ENCODE measurements at regions not wholly inside any gene's neighbourhood (a gene's known extent, or its start where the extent isn't known, plus 50 kb on each side); places are given as distances from the start of the nearest gene placed in this dataset.

- no peaks in the 10 kb centered on the region for H3K4me1 Mint-ChIP-seq
- no peaks in the 10 kb centered on the region for H3K36me3 Mint-ChIP-seq (ENCODE audit: low read depth)
- CTCF ChIA-PET: no interaction called here
- no peak overlapping the region for H3K4me3 Mint-ChIP-seq
- ATAC-seq (no peak), DNase-seq (no peak)
- POLR2A ChIA-PET: no interaction called here
- H3K9me3 Mint-ChIP-seq (ENCODE audit: low read depth): peaks cover 5% of the 10 kb centered on the region
- peaks cover 22% of the 10 kb centered on the region for H3K27me3 Mint-ChIP-seq
- intact Hi-C loops (cut with DNase I, micrococcal nuclease): no loop called here
- no peak overlapping the region for H3K27ac Mint-ChIP-seq
Observed at GRCh38 chr4:54152846-54153600, 53.1 kb downstream of the GSX2 start.

- peaks cover 4% of the 10 kb centered on the region for H3K9me3 Mint-ChIP-seq (ENCODE audit: low read depth)
- no peak overlapping the region for H3K4me3 Mint-ChIP-seq
- ChIA-PET POLR2A (no interaction called here), CTCF (no interaction called here)
- ATAC-seq: no peak
- intact Hi-C loops (cut with DNase I, micrococcal nuclease): no loop called here
- no peaks in the 10 kb centered on the region for H3K4me1 Mint-ChIP-seq
- H3K27me3 Mint-ChIP-seq: peaks cover 8% of the 10 kb centered on the region
- no peaks in the 10 kb centered on the region for H3K36me3 Mint-ChIP-seq (ENCODE audit: low read depth)
- DNase-seq: no peak
- no peak overlapping the region for H3K27ac Mint-ChIP-seq
Observed at GRCh38 chr4:54155936-54156335, 56.0 kb downstream of the GSX2 start.

GRCh38 chr4:54157606-54158005 lies 57.6 kb downstream of the GSX2 start:
- H3K27me3 Mint-ChIP-seq: no peaks in the 10 kb centered on the region
- CTCF ChIA-PET: no interaction called here
- DNase-seq: no peak
- H3K36me3 Mint-ChIP-seq (ENCODE audit: low read depth): no peaks in the 10 kb centered on the region
- intact Hi-C loops (cut with DNase I, micrococcal nuclease): no loop called here
- peaks cover 9% of the 10 kb centered on the region for H3K9me3 Mint-ChIP-seq (ENCODE audit: low read depth)
- no peak overlapping the region for H3K4me3 Mint-ChIP-seq
- no peak overlapping the region for H3K27ac Mint-ChIP-seq
- no peaks in the 10 kb centered on the region for H3K4me1 Mint-ChIP-seq
- POLR2A ChIA-PET: no interaction called here
- ATAC-seq: no peak

- no peak for ATAC-seq
- ChIA-PET POLR2A (no interaction called here), CTCF (no interaction called here)
- H3K4me1 Mint-ChIP-seq: no peaks in the 10 kb centered on the region
- no peak overlapping the region for H3K27ac Mint-ChIP-seq
- H3K9me3 Mint-ChIP-seq (ENCODE audit: low read depth): peaks cover 9% of the 10 kb centered on the region
- intact Hi-C loops (cut with DNase I, micrococcal nuclease): no loop called here
- no peak for DNase-seq
- H3K27me3 Mint-ChIP-seq: no peaks in the 10 kb centered on the region
- no peaks in the 10 kb centered on the region for H3K36me3 Mint-ChIP-seq (ENCODE audit: low read depth)
- H3K4me3 Mint-ChIP-seq: no peak overlapping the region
Observed at GRCh38 chr4:54159543-54159942, 59.6 kb downstream of the GSX2 start.

- no peak overlapping the region for H3K27ac Mint-ChIP-seq
- intact Hi-C loops (cut with DNase I, micrococcal nuclease): no loop called here
- no peaks in the 10 kb centered on the region for H3K36me3 Mint-ChIP-seq (ENCODE audit: low read depth)
- peaks cover 7% of the 10 kb centered on the region for H3K9me3 Mint-ChIP-seq (ENCODE audit: low read depth)
- CTCF ChIA-PET: no interaction called here
- H3K4me1 Mint-ChIP-seq: no peaks in the 10 kb centered on the region
- ATAC-seq (no peak), DNase-seq (no peak)
- POLR2A ChIA-PET: no interaction called here
- peaks cover 6% of the 10 kb centered on the region for H3K27me3 Mint-ChIP-seq
- no peak overlapping the region for H3K4me3 Mint-ChIP-seq
Observed at GRCh38 chr4:54165011-54165410, 64.1 kb upstream of the PDGFRA start.

GRCh38 chr4:54165438-54165837 lies 63.7 kb upstream of the PDGFRA start:
- H3K9me3 Mint-ChIP-seq (ENCODE audit: low read depth): peaks cover 7% of the 10 kb centered on the region
- intact Hi-C loops (cut with DNase I, micrococcal nuclease): no loop called here

GRCh38 chr4:54167508-54167907 lies 61.6 kb upstream of the PDGFRA start:
- intact Hi-C loops (cut with DNase I, micrococcal nuclease): no loop called here
- POLR2A ChIA-PET: no interaction called here
- CTCF ChIA-PET: no interaction called here
- no peak for ATAC-seq
- Mint-ChIP-seq H3K4me3 (no peak overlapping the region), H3K4me1 (no peaks in the 10 kb centered on the region), H3K36me3 (ENCODE audit: low read depth) (no peaks in the 10 kb centered on the region), H3K27me3 (peaks cover 8% of the 10 kb centered on the region), H3K9me3 (ENCODE audit: low read depth) (no peaks in the 10 kb centered on the region), H3K27ac (no peak overlapping the region)
- DNase-seq: no peak

More at GRCh38 chr4:54165438-54165837, 63.7 kb upstream of the PDGFRA start:
- no peak overlapping the region for H3K4me3 Mint-ChIP-seq
- H3K27me3 Mint-ChIP-seq: peaks cover 8% of the 10 kb centered on the region
- CTCF ChIA-PET: no interaction called here
- no peaks in the 10 kb centered on the region for H3K4me1 Mint-ChIP-seq
- POLR2A ChIA-PET: no interaction called here
- no peaks in the 10 kb centered on the region for H3K36me3 Mint-ChIP-seq (ENCODE audit: low read depth)
- no peak overlapping the region for H3K27ac Mint-ChIP-seq
- DNase-seq (no peak), ATAC-seq (no peak)

- CTCF ChIA-PET: no interaction called here
- ATAC-seq (no peak), DNase-seq (no peak)
- H3K36me3 Mint-ChIP-seq (ENCODE audit: low read depth): no peaks in the 10 kb centered on the region
- no peaks in the 10 kb centered on the region for H3K9me3 Mint-ChIP-seq (ENCODE audit: low read depth)
- H3K4me3 Mint-ChIP-seq: no peak overlapping the region
- no peaks in the 10 kb centered on the region for H3K4me1 Mint-ChIP-seq
- H3K27ac Mint-ChIP-seq: no peak overlapping the region
- POLR2A ChIA-PET: interaction anchor here (0.6 kb wide), 1 partner anchor 49 kb away, joined by 5 read pairs; no protein-coding TSS in a partner anchor
- intact Hi-C loops (cut with DNase I, micrococcal nuclease): no loop called here
- H3K27me3 Mint-ChIP-seq: peaks cover 10% of the 10 kb centered on the region
Observed at GRCh38 chr4:54169176-54169575, 59.9 kb upstream of the PDGFRA start.

GRCh38 chr4:54172156-54172555 lies 56.9 kb upstream of the PDGFRA start:
- Mint-ChIP-seq H3K4me3 (no peak overlapping the region), H3K27me3 (peaks cover 10% of the 10 kb centered on the region), H3K27ac (no peak overlapping the region), H3K4me1 (no peaks in the 10 kb centered on the region), H3K36me3 (ENCODE audit: low read depth) (no peaks in the 10 kb centered on the region), H3K9me3 (ENCODE audit: low read depth) (no peaks in the 10 kb centered on the region)
- CTCF ChIA-PET: interaction anchor here (0.7 to 1.7 kb wide), 2 partner anchors 62 to 149 kb away, joined by 4 to 7 read pairs; no protein-coding TSS in a partner anchor
- ATAC-seq: no peak
- intact Hi-C loops (cut with DNase I, micrococcal nuclease): no loop called here
- DNase-seq: no peak
- POLR2A ChIA-PET: no interaction called here

GRCh38 chr4:54173281-54173912 lies 55.7 kb upstream of the PDGFRA start:
- Mint-ChIP-seq H3K4me1 (no peaks in the 10 kb centered on the region), H3K4me3 (no peak overlapping the region), H3K9me3 (ENCODE audit: low read depth) (no peaks in the 10 kb centered on the region), H3K27ac (no peak overlapping the region), H3K27me3 (peaks cover 6% of the 10 kb centered on the region), H3K36me3 (ENCODE audit: low read depth) (no peaks in the 10 kb centered on the region)
- ATAC-seq (no peak), DNase-seq (no peak)
- ChIA-PET CTCF (no interaction called here), POLR2A (no interaction called here)
- intact Hi-C loops (cut with DNase I, micrococcal nuclease): no loop called here

GRCh38 chr4:54176202-54176601 lies 52.9 kb upstream of the PDGFRA start:
- H3K27ac Mint-ChIP-seq: no peak overlapping the region
- no peak overlapping the region for H3K4me3 Mint-ChIP-seq
- no peaks in the 10 kb centered on the region for H3K9me3 Mint-ChIP-seq (ENCODE audit: low read depth)
- no peaks in the 10 kb centered on the region for H3K4me1 Mint-ChIP-seq
- DNase-seq (no peak), ATAC-seq (no peak)
- intact Hi-C loops (cut with DNase I, micrococcal nuclease): no loop called here
- peaks cover 2% of the 10 kb centered on the region for H3K27me3 Mint-ChIP-seq
- ChIA-PET CTCF (no interaction called here), POLR2A (no interaction called here)
- H3K36me3 Mint-ChIP-seq (ENCODE audit: low read depth): no peaks in the 10 kb centered on the region
